Lung (tissue), 11 donors: ENCODE measurements at regions not wholly inside any gene's neighbourhood (a gene's known extent, or its start where the extent isn't known, plus 50 kb on each side); places are given as distances from the start of the nearest gene placed in this dataset.

ENCODE experiments used
- ATAC-seq: fragments of 200-7000 bp; cut with Tn5 transposase; one replicate; pipeline ENCODE4 v1.9.1; 2020; ENCODE audit warnings: moderate number of reproducible peaks; ENCODE audit not compliant: insufficient read depth, low FRiP score
- DNase-seq, 3 donors: peaks; one replicate each; pipeline ENCODE4 v3.0.0-alpha.2; 2013 to 2017
- H3K27ac ChIP-seq, 2 donors: one replicate each; pipeline ENCODE4 v1.5.1; 2013; ENCODE audit warnings: mild to moderate bottlenecking in 2 of 2, moderate library complexity in 2 of 2, control low read depth in 1 of 2, inconsistent platforms in 1 of 2, low read depth in 1 of 2, low read length in 1 of 2
- H3K27me3 ChIP-seq, 3 donors: one replicate each; pipeline ENCODE4 v1.5.1; 2013; ENCODE audit warnings: low read length in 2 of 3; ENCODE audit not compliant: control insufficient read depth in 3 of 3, insufficient read depth in 3 of 3
- H3K36me3 ChIP-seq, 4 donors: one replicate each; pipeline ENCODE4 v1.5.1; 2013; ENCODE audit warnings: low read length in 4 of 4, mild to moderate bottlenecking in 1 of 4, moderate library complexity in 1 of 4; ENCODE audit not compliant: control insufficient read depth in 4 of 4, insufficient read depth in 4 of 4
- H3K4me1 ChIP-seq, 5 donors: one replicate each; pipeline ENCODE4 v1.5.1; 2013; ENCODE audit warnings: low read length in 5 of 5, mild to moderate bottlenecking in 2 of 5, moderate library complexity in 1 of 5; ENCODE audit not compliant: control insufficient read depth in 5 of 5, insufficient read depth in 5 of 5
- H3K4me3 ChIP-seq: one replicate; pipeline ENCODE4 v1.5.1; 2013; ENCODE audit warnings: mild to moderate bottlenecking, control low read depth, moderate library complexity
- H3K9ac ChIP-seq, 2 donors: one replicate each; pipeline ENCODE4 v1.5.1; 2013; ENCODE audit warnings: low read length in 2 of 2, control low read depth in 1 of 2; ENCODE audit not compliant: insufficient read depth in 1 of 2
- H3K9me3 ChIP-seq, 4 donors: one replicate each; pipeline ENCODE4 v1.5.1; 2013; ENCODE audit warnings: low read length in 3 of 4, mild to moderate bottlenecking in 1 of 4, moderate library complexity in 1 of 4; ENCODE audit not compliant: control insufficient read depth in 4 of 4, insufficient read depth in 3 of 4
- whole genome bisulfite sequencing, 2 donors: extraction: QIAGEN DNeasy Blood & Tissue Kit; methylation state at CpG; one replicate each; pipeline ENCODE4 v1.1.7; 2013; 5-methylcytosine and 5-hydroxymethylcytosine counted together
- TF ChIP-seq, protein P1 (sequence below): IDR thresholded peaks from 2 replicates; pipeline ENCODE4 v1.5.1; 2012; ENCODE audit warnings: mild to moderate bottlenecking; ENCODE audit errors: control extremely low read depth, extremely low read depth
- donor health status: control.
- donor health status: control.
- donor health status: Bipolar disorder and iron deficiency.
- donor health status: healthy.
- donor health status: DM: yes; HTN: yes; CAD: no.

GRCh38 chr4:32003548-32003947 is 1283.4 kb downstream of the PCDH7 start:
- TF ChIP-seq, protein P1, sequence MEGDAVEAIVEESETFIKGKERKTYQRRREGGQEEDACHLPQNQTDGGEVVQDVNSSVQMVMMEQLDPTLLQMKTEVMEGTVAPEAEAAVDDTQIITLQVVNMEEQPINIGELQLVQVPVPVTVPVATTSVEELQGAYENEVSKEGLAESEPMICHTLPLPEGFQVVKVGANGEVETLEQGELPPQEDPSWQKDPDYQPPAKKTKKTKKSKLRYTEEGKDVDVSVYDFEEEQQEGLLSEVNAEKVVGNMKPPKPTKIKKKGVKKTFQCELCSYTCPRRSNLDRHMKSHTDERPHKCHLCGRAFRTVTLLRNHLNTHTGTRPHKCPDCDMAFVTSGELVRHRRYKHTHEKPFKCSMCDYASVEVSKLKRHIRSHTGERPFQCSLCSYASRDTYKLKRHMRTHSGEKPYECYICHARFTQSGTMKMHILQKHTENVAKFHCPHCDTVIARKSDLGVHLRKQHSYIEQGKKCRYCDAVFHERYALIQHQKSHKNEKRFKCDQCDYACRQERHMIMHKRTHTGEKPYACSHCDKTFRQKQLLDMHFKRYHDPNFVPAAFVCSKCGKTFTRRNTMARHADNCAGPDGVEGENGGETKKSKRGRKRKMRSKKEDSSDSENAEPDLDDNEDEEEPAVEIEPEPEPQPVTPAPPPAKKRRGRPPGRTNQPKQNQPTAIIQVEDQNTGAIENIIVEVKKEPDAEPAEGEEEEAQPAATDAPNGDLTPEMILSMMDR = no peak
- no peak overlapping the region for H3K27ac ChIP-seq
- H3K4me1 ChIP-seq = no peaks in the 10 kb centered on the region
- WGBS, 2 donors = 84 to 93% methylated on average over 1 of the region's 1 CpG
- no peaks in the 10 kb centered on the region for H3K9me3 ChIP-seq
- no peak for ATAC-seq
- no peak overlapping the region for H3K9ac ChIP-seq
- no peak overlapping the region for H3K4me3 ChIP-seq
- no peaks in the 10 kb centered on the region for H3K27me3 ChIP-seq
- no peak for DNase-seq
- no peaks in the 10 kb centered on the region for H3K36me3 ChIP-seq

DNA sequence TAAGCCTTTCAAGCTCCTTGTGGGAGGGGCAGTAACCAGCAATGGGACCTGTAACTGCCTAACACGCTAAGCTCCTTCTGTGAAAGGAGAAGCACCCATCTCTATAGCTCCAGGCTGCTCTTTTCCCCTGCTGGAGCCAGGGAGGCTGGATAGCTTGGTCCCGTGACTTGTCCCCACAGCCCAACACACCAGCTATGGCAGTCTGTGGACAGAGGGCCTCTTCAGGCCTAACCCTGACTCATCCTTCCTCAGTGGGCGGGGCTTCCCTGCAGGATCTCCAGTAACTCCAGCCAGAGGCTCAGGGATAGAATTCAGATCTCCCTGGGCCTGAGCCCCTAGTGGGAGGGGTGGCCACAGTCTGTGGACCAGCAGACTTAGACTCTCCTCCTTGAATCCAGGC is 1290.1 kb downstream of the PCDH7 start:
- Histone ChIP-seq H3K4me1 (no peaks in the 10 kb centered on the region), H3K9ac (no peak overlapping the region), H3K9me3 (peaks cover 0 to 6% (median 0%) of the 10 kb centered on the region in 4 donors), H3K27me3 (no peaks in the 10 kb centered on the region), H3K27ac (no peak overlapping the region), H3K4me3 (no peak overlapping the region), H3K36me3 (no peaks in the 10 kb centered on the region)
- DNase-seq (no peak), ATAC-seq (no peak)
- TF ChIP-seq, protein P1 = no peak
- WGBS, 2 donors = 89 to 92% methylated on average over 3 of the region's 3 CpGs

GRCh38 chr4:32022071-32022470 is 1301.9 kb downstream of the PCDH7 start:
- no peaks in the 10 kb centered on the region for H3K36me3 ChIP-seq
- TF ChIP-seq, protein P1 = no peak
- no peak overlapping the region for H3K4me3 ChIP-seq
- ATAC-seq (no peak), DNase-seq (no peak)
- no peaks in the 10 kb centered on the region for H3K27me3 ChIP-seq
- no peak overlapping the region for H3K27ac ChIP-seq
- no peaks in the 10 kb centered on the region for H3K4me1 ChIP-seq
- no peaks in the 10 kb centered on the region for H3K9me3 ChIP-seq
- 79 to 93% methylated on average over 1 of the region's 1 CpG for WGBS, 2 donors
- H3K9ac ChIP-seq = no peak overlapping the region

GRCh38 chr4:32025851-32026459 is 1305.8 kb downstream of the PCDH7 start:
- H3K9ac ChIP-seq = no peak overlapping the region
- no peaks in the 10 kb centered on the region for H3K27me3 ChIP-seq
- no peaks in the 10 kb centered on the region for H3K4me1 ChIP-seq
- no peak overlapping the region for H3K4me3 ChIP-seq
- ATAC-seq (no peak), DNase-seq (no peak)
- TF ChIP-seq, protein P1 = no peak
- 73 to 88% methylated on average over 5 of the region's 5 CpGs for WGBS, 2 donors
- H3K36me3 ChIP-seq = no peaks in the 10 kb centered on the region
- H3K9me3 ChIP-seq = no peaks in the 10 kb centered on the region
- no peak overlapping the region for H3K27ac ChIP-seq
